ENCODE measurements at regions not wholly inside any gene's neighbourhood (a gene's known extent, or its start where the extent isn't known, plus 50 kb on each side); places are given as distances from the start of the nearest gene placed in this dataset.
"Not testable (repeated sequence)": the region's sequence is repeated elsewhere in the genome, so short reads cannot be mapped to it uniquely, and the experiment has no call there.

- DNase-seq, result no peak
Measured at GRCh38 chr6:97689078-97689754, 406.2 kb upstream of the MMS22L start.

DNA sequence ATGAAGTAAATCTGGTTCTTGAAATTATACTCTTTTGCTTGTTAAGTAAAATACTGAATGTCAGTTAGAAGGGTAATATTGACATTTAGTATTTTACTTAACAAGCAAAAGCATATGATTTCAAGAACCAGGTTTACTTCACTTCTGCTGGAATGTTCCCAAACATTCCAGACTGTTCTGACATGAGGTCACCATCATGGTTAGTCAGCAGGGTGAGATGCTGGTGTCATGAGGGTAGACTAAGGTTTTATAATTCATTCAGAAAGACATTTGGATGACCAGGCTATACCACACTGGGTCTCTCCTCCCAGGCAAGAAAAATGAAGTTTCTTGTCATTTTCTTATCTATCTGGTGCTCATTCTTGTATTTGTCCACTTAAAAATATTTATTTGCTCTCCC, 414.4 kb upstream of the MMS22L start:
- DNase-seq, result no peak

GRCh38 chr6:97701801-97702200, 418.8 kb upstream of the MMS22L start:
- no peak for DNase-seq

GRCh38 chr6:97702248-97702647, 419.2 kb upstream of the MMS22L start:
- DNase-seq, result no peak

GRCh38 chr6:97703661-97704060, 420.6 kb upstream of the MMS22L start:
- no peak for DNase-seq

DNA sequence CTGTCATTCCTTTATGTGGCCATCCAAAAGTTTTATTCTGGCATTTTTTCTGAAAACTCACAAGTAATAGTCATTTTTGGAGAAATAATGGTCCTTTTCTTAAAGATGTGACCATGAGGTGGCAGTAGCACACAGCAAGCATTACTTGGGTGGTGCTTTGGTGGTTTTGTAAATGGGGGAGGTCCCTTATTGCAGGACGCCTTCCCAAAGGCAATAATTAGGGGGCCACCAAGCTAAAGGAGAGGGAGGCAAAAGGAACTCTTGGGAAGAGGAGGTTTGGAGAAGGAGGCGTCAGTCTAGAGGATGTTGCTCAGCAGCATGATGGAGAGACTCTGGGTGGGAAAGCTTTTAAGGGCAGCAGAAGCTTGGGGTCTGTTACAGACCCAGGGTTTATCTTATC, 422.6 kb upstream of the MMS22L start:
- DNase-seq, result no peak

GRCh38 chr6:97712751-97713150, 429.7 kb upstream of the MMS22L start:
- DNase-seq, result no peak

GRCh38 chr6:97714772-97715171, 431.8 kb upstream of the MMS22L start:
- no peak for DNase-seq

- DNase-seq, result no peak
Measured at GRCh38 chr6:97717086-97717485, 434.1 kb upstream of the MMS22L start.

- no peak for DNase-seq
Measured at GRCh38 chr6:97726378-97726777, 443.4 kb upstream of the MMS22L start.

DNA sequence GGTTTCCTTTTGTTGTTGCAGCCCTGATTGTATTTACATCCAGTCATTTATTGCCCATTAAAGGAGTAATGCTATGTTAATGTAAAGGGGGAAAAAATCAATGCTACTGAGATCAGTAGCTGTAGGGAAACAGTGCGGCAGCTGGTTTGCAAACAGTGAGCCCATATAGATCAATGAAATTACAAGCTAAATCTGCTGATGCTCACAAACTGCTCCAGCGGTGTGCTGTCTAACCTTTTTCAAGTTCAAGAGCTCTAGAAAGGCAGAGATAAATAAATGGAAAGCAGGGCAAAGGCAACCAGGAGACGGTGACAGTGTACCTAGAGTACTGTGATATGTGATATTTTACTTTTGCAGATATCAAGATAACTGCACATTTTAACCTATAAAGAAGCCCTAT, 449.0 kb upstream of the MMS22L start:
- no peak for DNase-seq

DNA sequence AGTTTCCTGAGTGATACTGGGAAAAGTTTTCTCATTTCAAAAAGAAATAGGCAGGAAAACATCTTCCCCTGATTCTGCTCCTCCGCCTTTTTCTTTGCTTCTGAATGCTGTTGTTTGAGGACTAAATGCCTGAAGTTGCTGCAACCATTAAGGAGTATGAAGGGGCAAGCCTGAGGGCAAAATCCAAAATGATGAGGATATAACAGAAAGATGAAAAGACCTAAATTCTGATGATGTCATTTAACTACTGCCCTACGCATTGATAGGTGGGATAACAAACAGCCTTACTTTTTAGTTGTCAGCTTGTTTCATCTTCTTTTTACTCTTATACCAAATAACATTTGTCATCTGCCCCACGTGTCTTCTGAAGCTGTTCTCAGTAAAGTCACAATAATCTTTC, 474.6 kb upstream of the MMS22L start:
- DNase-seq, result no peak

- no peak for DNase-seq
Measured at GRCh38 chr6:97765461-97765860, 482.4 kb upstream of the MMS22L start.

DNA sequence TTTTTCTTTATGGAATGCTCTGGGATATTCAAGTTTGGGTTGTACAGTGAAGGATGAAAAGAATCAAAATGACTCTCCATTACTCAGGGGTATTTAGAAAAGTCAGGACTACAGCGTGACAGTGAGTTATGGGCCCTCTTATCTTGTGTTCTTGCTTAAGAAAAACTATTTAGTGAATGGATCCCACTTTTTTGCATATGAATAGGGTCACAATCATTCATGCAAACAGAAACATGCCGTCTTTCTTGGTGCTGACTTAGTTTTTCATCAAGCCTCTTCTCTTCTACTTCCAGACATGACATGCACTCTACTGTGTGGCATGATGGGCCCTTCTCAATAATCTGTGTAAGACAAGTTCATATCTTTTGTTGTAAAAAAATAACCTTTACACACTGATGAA, 488.4 kb upstream of the MMS22L start:
- DNase-seq, result no peak

GRCh38 chr6:97775012-97775411, 492.0 kb upstream of the MMS22L start:
- no peak for DNase-seq

GRCh38 chr6:97778290-97779038, 495.4 kb upstream of the MMS22L start:
- no peak for DNase-seq

DNA sequence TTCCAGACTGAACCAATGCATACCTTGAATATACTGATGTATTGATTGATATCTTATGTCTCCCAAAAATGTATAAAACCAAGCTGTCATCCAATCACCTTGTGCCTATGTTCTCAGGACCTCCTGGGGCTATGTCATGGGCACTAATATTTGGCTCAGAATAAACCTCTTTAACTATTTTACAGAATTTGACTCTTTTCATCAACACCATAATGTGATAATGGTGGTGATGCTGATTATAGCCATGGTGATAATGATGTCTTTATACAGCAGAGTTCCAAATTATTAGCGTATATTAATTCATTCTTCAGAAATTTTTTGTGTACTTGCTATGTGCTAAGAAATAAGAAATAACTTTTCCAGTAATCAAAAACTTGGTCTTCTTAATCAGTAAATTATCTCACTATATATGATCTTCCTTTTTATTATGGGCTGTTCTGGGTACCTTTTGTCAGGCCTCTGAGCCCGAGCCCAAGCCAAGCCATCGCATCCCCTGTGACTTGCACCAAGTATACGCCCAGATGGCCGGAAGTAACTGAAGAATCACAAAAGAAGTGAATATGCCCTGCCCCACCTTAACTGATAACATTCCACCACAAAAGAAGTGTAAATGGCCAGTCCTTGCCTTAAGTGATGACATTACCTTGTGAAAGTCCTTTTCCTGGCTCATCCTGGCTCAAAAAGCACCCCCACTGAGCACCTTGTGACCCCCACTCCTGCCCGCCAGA, 496.2 kb upstream of the MMS22L start:
- not testable (repeated sequence) for DNase-seq

GRCh38 chr6:97790926-97791590, 508.0 kb upstream of the MMS22L start:
- no peak for DNase-seq

DNA sequence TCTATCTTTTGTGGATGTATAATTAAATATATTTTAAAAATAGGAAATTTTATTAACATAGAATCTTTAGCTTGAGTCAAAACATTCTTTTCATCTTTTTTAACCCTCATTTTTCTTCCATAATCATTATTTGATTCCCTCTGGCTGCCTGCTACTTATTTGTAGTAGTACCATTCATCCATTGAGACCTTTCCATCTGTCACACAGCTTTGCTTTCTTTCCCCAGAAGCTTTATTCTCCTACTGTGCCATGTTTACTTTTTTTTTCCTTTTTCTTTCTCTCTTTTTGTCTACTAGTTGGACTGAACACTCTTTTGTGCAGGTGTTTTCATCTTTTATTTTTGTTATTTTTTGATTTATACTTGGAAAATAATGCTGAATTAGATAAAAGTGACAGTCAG, 522.6 kb upstream of the MMS22L start:
- no peak for DNase-seq

- DNase-seq, result no peak
Measured at GRCh38 chr6:97812940-97813339, 529.9 kb upstream of the MMS22L start.

- DNase-seq, result no peak
Measured at GRCh38 chr6:97813889-97814567, 531.0 kb upstream of the MMS22L start.

GRCh38 chr6:97815301-97815812, 532.3 kb upstream of the MMS22L start:
- DNase-seq, result no peak

DNA sequence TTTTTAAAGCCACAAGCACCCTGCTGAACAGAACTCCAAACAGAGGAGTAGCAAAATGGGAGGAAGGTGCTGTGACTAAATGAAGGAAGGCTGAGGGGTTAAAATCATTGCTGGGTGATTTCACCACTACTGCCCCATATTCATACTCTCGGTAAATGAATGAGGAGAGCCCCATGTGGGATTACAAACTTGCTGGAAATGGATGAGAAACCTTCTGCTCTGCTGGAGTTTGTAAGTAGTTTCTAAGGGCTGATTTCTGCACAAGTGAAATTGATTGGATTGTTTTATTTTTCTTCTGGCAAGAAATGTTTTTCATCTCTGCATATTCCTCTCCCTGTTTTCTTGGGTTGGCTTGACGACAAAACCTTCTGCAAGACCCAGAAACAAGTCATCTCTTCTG, 533.5 kb upstream of the MMS22L start:
- no peak for DNase-seq

Measured in CD4-positive, alpha-beta T cell treated with Interleukin-4 for 1 hour (primary cell).